ENCODE measurements at regions not wholly inside any gene's neighbourhood (a gene's known extent, or its start where the extent isn't known, plus 50 kb on each side); places are given as distances from the start of the nearest gene placed in this dataset.
"Not testable (repeated sequence)": the region's sequence is repeated elsewhere in the genome, so short reads cannot be mapped to it uniquely, and the experiment has no call there.

GRCh38 chr2:870426-870825, 80.2 kb upstream of the SNTG2 start:
- Histone ChIP-seq H3K36me3 (ENCODE audit: insufficient read depth, low read length) (no peaks in the 10 kb centered on the region), H4K20me1 (ENCODE audit: insufficient read depth, low read length) (no peaks in the 10 kb centered on the region), H3K27me3 (ENCODE audit: insufficient read depth, low read length) (no peaks in the 10 kb centered on the region), H3K4me1 (ENCODE audit: insufficient read depth, low read length) (no peaks in the 10 kb centered on the region), H3K4me3 (ENCODE audit: insufficient read depth, low read length) (no peak overlapping the region), H3K4me2 (ENCODE audit: insufficient read depth, low read length) (no peak overlapping the region), H3K79me2 (ENCODE audit: insufficient read depth, low read length) (no peaks in the 10 kb centered on the region), H2AFZ (ENCODE audit: low read length) (no peak overlapping the region), H3K9me3 (ENCODE audit: low read depth, low read length) (no peaks in the 10 kb centered on the region), H3K27ac (ENCODE audit: low read depth, low read length) (no peak overlapping the region)
- no peak for DNase-seq (ENCODE audit: insufficient read length, low spot score, missing footprints)
- TF ChIP-seq, protein P1, sequence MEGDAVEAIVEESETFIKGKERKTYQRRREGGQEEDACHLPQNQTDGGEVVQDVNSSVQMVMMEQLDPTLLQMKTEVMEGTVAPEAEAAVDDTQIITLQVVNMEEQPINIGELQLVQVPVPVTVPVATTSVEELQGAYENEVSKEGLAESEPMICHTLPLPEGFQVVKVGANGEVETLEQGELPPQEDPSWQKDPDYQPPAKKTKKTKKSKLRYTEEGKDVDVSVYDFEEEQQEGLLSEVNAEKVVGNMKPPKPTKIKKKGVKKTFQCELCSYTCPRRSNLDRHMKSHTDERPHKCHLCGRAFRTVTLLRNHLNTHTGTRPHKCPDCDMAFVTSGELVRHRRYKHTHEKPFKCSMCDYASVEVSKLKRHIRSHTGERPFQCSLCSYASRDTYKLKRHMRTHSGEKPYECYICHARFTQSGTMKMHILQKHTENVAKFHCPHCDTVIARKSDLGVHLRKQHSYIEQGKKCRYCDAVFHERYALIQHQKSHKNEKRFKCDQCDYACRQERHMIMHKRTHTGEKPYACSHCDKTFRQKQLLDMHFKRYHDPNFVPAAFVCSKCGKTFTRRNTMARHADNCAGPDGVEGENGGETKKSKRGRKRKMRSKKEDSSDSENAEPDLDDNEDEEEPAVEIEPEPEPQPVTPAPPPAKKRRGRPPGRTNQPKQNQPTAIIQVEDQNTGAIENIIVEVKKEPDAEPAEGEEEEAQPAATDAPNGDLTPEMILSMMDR (IDR thresholded peaks at IDR 0.05; ENCODE audit: extremely low read depth, low read depth, low read length), result no peak

DNA sequence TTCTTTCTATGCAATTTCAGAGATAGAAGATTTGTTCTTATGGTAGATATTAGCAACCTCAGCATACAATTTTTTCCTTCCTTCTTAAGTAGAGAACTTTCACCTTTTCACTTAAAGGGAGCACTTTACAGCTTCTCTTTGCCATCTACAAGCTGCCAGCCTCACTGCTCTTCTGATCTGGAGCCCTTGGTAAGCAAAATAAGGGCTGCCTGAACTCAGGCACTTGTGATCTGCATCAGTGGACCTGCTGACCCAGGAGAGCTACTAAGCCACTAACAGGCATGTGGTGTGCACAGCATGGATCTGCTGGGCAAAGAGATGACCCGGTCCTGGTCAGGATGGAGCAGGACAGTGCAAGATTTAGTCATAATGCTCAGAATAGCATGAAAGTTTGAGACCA, 80.8 kb upstream of the SNTG2 start:
- H3K4me3 ChIP-seq (ENCODE audit: insufficient read depth, low read length), result no peak overlapping the region
- H3K4me1 ChIP-seq (ENCODE audit: insufficient read depth, low read length), result no peaks in the 10 kb centered on the region
- no peak for DNase-seq (ENCODE audit: insufficient read length, low spot score, missing footprints)
- no peaks in the 10 kb centered on the region for H3K36me3 ChIP-seq (ENCODE audit: insufficient read depth, low read length)
- no peaks in the 10 kb centered on the region for H3K9me3 ChIP-seq (ENCODE audit: low read depth, low read length)
- H3K4me2 ChIP-seq (ENCODE audit: insufficient read depth, low read length), result no peak overlapping the region
- no peaks in the 10 kb centered on the region for H3K27me3 ChIP-seq (ENCODE audit: insufficient read depth, low read length)
- H3K79me2 ChIP-seq (ENCODE audit: insufficient read depth, low read length), result no peaks in the 10 kb centered on the region
- TF ChIP-seq, protein P1 (IDR thresholded peaks at IDR 0.05; ENCODE audit: extremely low read depth, low read depth, low read length), result no peak
- no peak overlapping the region for H2AFZ ChIP-seq (ENCODE audit: low read length)
- no peak overlapping the region for H3K27ac ChIP-seq (ENCODE audit: low read depth, low read length)
- H4K20me1 ChIP-seq (ENCODE audit: insufficient read depth, low read length), result no peaks in the 10 kb centered on the region

- no peak for DNase-seq (ENCODE audit: insufficient read length, low spot score, missing footprints)
- no peak overlapping the region for H3K27ac ChIP-seq (ENCODE audit: low read depth, low read length)
- no peaks in the 10 kb centered on the region for H3K9me3 ChIP-seq (ENCODE audit: low read depth, low read length)
- H3K79me2 ChIP-seq (ENCODE audit: insufficient read depth, low read length), result no peaks in the 10 kb centered on the region
- no peak overlapping the region for H3K4me2 ChIP-seq (ENCODE audit: insufficient read depth, low read length)
- H3K4me3 ChIP-seq (ENCODE audit: insufficient read depth, low read length), result no peak overlapping the region
- H3K36me3 ChIP-seq (ENCODE audit: insufficient read depth, low read length), result no peaks in the 10 kb centered on the region
- H3K4me1 ChIP-seq (ENCODE audit: insufficient read depth, low read length), result no peaks in the 10 kb centered on the region
- no peaks in the 10 kb centered on the region for H3K27me3 ChIP-seq (ENCODE audit: insufficient read depth, low read length)
- TF ChIP-seq, protein P1 (IDR thresholded peaks at IDR 0.05; ENCODE audit: extremely low read depth, low read depth, low read length), result no peak
- H4K20me1 ChIP-seq (ENCODE audit: insufficient read depth, low read length), result no peaks in the 10 kb centered on the region
- H2AFZ ChIP-seq (ENCODE audit: low read length), result no peak overlapping the region
Observed at GRCh38 chr2:869357-869871, 81.2 kb upstream of the SNTG2 start.

GRCh38 chr2:868857-869256, 81.8 kb upstream of the SNTG2 start:
- not testable (repeated sequence) for H3K4me2 ChIP-seq (ENCODE audit: insufficient read depth, low read length); H3K27ac ChIP-seq (ENCODE audit: low read depth, low read length); H4K20me1 ChIP-seq (ENCODE audit: insufficient read depth, low read length); H2AFZ ChIP-seq (ENCODE audit: low read length); DNase-seq (ENCODE audit: insufficient read length, low spot score, missing footprints); H3K36me3 ChIP-seq (ENCODE audit: insufficient read depth, low read length); H3K4me3 ChIP-seq (ENCODE audit: insufficient read depth, low read length); H3K27me3 ChIP-seq (ENCODE audit: insufficient read depth, low read length); H3K9me3 ChIP-seq (ENCODE audit: low read depth, low read length); H3K79me2 ChIP-seq (ENCODE audit: insufficient read depth, low read length); H3K4me1 ChIP-seq (ENCODE audit: insufficient read depth, low read length)
